LoVo (cell line): ENCODE measurements at regions not wholly inside any gene's neighbourhood (a gene's known extent, or its start where the extent isn't known, plus 50 kb on each side); places are given as distances from the start of the nearest gene placed in this dataset.
"Not testable (repeated sequence)": the region's sequence is repeated elsewhere in the genome, so short reads cannot be mapped to it uniquely, and the experiment has no call there.

Experiments
- DNase-seq: peaks from one replicate; pipeline ENCODE4 v3.0.0-alpha.2; 2016; ENCODE audit warnings: low spot score

GRCh38 chrX:63466690-63467089, 115.6 kb upstream of the SPIN4 start:
- DNase-seq: no peak

DNA sequence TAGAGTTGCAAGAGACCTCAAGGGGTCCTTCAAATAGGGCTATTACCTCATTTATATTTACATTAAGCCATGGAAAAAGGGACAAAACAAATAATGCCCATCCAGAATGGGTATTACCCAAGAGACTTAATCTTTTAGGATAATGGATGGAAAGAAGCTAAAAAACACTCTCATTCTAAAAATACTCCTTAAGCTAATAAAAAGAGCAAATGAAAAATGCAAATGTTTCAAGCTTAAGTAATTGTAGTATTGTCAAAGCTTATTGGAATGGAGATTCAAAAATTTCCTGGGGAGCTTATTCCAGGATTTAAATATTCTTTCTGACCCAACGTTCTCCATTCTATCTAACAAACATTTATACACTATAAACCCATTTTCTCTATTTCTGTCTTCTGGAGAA, 107.8 kb upstream of the SPIN4 start:
- no peak for DNase-seq

DNA sequence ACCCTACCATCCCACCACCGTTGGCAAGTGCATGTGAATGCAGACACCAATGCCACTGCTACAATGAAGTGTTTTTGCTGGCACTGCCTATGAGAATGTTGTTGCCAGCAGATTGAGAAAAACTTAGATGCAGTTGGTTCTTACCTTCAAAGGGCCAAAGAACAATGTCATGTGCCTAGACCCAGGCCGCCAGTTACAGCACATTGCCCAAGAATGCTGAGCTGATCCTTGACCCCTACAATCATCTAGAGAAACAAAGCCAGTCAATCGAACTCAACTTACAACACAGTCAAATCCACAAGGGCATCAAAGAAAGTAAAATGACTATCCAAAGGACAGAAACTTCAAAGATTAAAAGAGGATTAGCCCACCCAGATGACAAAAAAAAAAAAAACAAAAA, 102.4 kb upstream of the SPIN4 start:
- no peak for DNase-seq

- DNase-seq: no peak
These were observed 90.6 kb upstream of the SPIN4 start for GRCh38 chrX:63441717-63442116.

GRCh38 chrX:63439580-63439979, 88.4 kb upstream of the SPIN4 start:
- DNase-seq: no peak

DNA sequence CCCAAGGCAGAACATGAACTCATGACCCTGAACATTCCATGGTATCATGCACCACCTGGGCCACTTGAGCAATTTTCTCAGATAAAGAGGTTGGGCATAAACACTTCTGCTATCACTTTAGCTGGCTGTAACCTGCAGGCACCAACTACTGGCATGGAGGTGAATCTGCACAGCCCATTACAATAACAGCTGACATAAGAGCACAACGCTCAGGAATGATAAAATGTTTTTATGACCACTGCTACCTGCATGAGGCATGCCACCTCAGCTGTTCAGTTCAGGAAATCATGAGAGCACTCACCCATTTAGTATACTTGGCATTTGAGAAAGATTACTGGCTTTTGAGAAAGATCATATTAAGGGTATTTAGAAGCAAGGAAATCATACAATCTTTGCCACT, 85.7 kb upstream of the SPIN4 start:
- no peak for DNase-seq

DNA sequence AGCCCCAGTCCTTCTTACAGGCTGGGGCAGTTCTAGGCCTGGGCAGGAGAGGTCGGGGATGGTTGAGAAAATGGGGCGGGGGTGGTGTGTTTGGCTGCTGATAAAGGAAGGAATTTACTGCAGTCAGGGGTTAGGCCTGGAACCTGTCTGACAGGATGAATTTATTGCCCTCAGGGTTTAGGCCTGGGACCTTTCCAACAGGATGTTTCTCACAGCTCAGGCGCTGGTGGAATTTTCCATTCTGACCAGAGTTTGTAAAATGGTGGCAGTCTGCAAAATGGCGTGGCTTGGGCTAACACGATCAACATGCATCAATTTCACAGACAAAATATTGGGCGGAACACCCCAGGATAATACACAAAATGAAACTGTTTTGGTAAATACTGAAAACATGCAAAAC, 83.5 kb upstream of the SPIN4 start:
- peak; percentile 33 for DNase-seq

DNA sequence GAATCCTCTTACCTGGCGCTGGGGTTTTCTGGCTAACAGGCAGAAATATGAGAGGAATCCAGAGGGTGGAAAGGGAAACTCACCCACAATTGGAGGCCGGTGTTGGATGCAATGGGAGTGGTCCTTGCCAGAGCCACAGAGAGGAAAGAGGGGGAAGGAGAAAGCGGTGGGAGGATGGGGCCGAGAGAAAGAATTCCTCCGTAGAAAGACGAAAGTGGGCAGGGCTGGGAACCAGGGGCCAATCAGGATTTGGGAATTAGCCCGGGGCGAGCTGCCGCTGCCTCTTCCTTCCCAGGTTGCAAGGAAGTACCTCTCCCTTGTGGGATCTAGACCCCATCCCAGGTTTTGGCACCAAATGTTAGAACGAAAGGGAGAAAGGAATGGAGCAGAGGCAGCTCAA, 83.1 kb upstream of the SPIN4 start:
- DNase-seq: no peak

DNA sequence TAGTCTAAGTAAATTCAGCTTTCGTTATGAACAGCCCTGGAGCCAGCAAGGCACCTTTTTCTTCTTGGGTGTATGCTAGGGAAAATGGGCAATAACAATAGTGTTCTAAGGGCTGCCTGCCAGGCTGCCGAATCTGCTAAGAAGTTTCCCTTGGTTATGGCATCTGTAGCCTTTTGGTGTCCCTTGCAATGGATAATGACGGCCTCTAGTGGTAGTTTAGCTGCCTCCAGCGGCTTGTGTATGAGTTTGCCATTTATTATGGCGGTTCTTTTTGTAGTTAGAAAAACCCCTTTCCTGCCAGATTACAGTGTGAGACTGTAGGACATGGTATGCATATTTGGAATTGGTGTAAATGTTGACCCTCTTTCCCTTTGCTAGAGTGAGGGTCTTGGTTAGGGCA, 78.9 kb upstream of the SPIN4 start:
- DNase-seq: no peak

DNA sequence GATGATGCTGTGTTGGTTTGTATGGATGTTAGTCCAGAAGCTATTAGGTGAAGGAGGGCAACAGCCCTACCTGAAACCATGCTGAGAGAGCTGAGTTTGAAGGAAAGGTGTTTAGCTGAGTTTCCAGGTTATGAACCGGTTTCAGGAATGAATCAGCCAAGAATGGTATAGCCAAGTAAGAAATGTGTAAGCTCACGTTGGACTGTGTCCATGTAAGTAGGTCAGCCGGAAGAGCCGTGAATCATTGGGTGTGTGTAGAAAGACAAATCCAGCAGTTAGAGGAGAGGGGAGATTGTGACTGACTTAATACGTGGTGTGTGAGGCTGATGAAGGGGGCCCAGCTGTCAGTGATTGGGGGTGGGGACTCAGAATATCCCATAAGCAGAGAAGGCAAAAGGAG, 77.2 kb upstream of the SPIN4 start:
- DNase-seq: no peak

DNA sequence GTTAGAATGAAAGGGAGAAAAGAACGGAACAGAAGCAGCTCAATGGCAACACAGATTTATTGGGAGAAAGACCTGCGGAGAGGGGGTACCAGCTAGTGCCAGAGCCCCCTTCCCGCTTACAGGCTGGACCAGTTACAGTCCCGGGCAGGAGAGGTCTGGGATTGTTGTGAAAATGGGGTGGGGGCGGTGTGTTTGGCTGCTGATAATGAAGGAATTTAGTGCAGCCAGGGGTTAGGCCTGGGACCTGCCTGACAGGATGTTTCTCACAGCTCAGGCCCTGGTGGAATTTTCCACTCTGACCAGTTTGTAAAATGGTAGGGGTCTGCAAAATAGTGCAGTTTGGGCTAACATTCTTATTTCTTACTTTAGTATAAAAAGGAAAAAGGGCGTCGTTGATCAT, 75.4 kb upstream of the SPIN4 start:
- no peak for DNase-seq

DNA sequence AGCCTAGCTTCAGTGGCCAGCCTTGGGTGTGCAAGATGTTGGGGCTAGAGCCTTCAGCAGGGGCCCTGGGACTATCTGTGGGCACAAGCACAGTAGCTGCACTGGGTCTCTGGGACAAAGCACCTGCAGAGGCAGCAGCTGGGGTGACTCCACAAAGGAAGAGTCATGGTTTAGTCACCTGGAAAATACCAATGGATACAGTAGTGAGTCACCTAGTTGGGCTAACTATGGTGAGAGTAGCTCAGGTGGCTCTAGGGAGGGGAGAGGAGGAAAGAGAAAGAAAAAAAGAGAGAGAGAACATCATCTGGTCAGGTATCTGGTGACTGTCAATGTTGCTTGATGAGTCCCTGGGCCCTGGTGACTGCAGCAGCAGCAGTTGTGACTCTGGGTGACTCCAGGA, 72.9 kb upstream of the SPIN4 start:
- peak; percentile 4 for DNase-seq

DNA sequence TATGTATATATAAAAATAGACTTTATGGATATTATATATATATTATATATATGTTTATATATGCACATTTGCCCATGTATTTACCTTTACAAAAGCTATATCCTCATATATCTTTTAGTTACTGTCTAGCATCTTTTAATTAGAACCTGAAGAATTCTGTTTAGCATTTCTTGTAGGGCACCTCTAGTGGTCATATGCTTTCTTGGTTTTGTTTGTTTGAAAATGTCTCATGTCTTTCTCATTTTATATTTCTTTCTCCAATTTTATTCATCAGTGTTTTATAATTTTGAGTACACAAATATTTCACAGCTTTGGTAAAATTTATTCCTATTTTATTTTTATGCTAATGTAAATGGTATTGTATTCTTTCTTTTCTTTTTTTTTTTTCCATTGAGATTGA, 70.3 kb upstream of the SPIN4 start:
- no peak for DNase-seq

- no peak for DNase-seq
These were observed 67.1 kb upstream of the SPIN4 start for GRCh38 chrX:63418211-63418610.

DNA sequence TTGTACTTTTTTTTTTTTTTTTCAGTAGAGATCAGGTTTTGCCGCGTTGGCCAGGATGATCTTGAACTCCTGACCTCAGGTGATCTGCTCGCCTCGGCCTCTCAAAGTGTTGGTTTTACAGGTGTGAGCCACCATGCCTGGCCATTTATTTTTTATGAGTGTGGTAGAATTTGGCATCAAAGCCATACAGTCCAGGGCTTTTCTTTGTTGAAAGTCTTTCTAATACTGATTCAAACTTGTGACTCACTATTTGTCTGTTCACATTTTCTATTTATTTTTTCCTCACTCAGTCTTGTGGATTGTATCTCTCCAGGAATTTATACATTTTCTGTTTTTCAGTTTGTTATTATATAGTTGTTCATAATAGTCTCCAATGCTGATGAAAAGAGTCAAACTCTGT, 66.5 kb upstream of the SPIN4 start:
- no peak for DNase-seq

DNA sequence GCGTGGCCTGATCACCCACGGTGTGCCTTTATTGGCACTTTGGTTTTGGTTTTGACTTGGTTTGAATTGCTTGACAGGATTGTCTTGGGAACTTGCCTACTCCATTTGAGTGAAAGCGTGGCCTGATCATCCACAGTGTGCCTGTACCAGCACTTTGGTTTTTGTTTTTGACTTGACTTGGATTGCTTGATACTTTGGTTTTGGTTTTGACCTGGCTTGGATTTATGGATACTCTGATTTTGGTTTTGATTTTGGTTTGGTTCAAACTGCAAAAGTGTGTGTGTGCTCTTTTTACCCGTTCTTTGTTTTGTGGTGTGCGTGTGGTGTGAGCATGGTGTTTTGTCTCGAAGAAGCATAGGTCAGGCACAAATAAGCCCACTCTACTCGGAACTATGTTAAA, 58.8 kb upstream of the SPIN4 start:
- not testable (repeated sequence) for DNase-seq

- no peak for DNase-seq
These were observed 56.9 kb upstream of the SPIN4 start for GRCh38 chrX:63408050-63408449.

GRCh38 chrX:63404332-63404731, 53.2 kb upstream of the SPIN4 start:
- no peak for DNase-seq

GRCh38 chrX:63402106-63402505, 51.0 kb upstream of the SPIN4 start:
- DNase-seq: no peak
